Gastroesophageal sphincter (tissue), 3 donors: ENCODE measurements at regions not wholly inside any gene's neighbourhood (a gene's known extent, or its start where the extent isn't known, plus 50 kb on each side); places are given as distances from the start of the nearest gene placed in this dataset.

Source experiments
- EP300 ChIP-seq: sonication (generic); formaldehyde crosslinking; IDR thresholded peaks from one replicate; pipeline ENCODE4 v1.6.1; 2017; ENCODE audit warnings: antibody characterized with exemption, mild to moderate bottlenecking
- POLR2A ChIP-seq, 2 donors: fragments of 450-650 bp; IDR thresholded peaks; one replicate each; pipeline ENCODE4 v1.6.1; 2017; ENCODE audit warnings: antibody characterized with exemption in 2 of 2, mild to moderate bottlenecking in 2 of 2, moderate library complexity in 1 of 2
- POLR2AphosphoS5 ChIP-seq: sonication (generic); formaldehyde crosslinking; IDR thresholded peaks from one replicate; pipeline ENCODE4 v1.6.1; 2017; ENCODE audit warnings: antibody characterized with exemption
- TF ChIP-seq, protein P1 (sequence below), 4 experiments: fragments of 200-600 bp in 2 of 4; fragments of 450-650 bp in 2 of 4; sonication (generic) in 1 of 4; IDR thresholded peaks; one replicate each; pipeline ENCODE4 v1.5.1; 2017 to 2019; ENCODE audit warnings: antibody characterized with exemption in 4 of 4, mild to moderate bottlenecking in 2 of 4, moderate library complexity in 2 of 4

- TF ChIP-seq, protein P1, sequence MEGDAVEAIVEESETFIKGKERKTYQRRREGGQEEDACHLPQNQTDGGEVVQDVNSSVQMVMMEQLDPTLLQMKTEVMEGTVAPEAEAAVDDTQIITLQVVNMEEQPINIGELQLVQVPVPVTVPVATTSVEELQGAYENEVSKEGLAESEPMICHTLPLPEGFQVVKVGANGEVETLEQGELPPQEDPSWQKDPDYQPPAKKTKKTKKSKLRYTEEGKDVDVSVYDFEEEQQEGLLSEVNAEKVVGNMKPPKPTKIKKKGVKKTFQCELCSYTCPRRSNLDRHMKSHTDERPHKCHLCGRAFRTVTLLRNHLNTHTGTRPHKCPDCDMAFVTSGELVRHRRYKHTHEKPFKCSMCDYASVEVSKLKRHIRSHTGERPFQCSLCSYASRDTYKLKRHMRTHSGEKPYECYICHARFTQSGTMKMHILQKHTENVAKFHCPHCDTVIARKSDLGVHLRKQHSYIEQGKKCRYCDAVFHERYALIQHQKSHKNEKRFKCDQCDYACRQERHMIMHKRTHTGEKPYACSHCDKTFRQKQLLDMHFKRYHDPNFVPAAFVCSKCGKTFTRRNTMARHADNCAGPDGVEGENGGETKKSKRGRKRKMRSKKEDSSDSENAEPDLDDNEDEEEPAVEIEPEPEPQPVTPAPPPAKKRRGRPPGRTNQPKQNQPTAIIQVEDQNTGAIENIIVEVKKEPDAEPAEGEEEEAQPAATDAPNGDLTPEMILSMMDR (IDR thresholded peaks at IDR 0.05), result no peak
- TF ChIP-seq POLR2A (IDR thresholded peaks at IDR 0.05) (no peak), POLR2AphosphoS5 (no peak), EP300 (no peak)
Observed at GRCh38 chr3:181549266-181549665, 162.5 kb upstream of the SOX2 start.
